CD4-positive, alpha-beta T cell treated with Interleukin-12 subunit alpha and Interleukin-12 subunit beta, for 1 hour (primary cell): ENCODE measurements at regions not wholly inside any gene's neighbourhood (a gene's known extent, or its start where the extent isn't known, plus 50 kb on each side); places are given as distances from the start of the nearest gene placed in this dataset.
"Not testable (repeated sequence)": the region's sequence is repeated elsewhere in the genome, so short reads cannot be mapped to it uniquely, and the experiment has no call there.

Experiments
- DNase-seq: peaks from one replicate; pipeline ENCODE4 v3.0.0-alpha.2; 2020

GRCh38 chr10:85408388-85408787, 958.2 kb downstream of the GRID1 start:
- no peak for DNase-seq

- DNase-seq: not testable (repeated sequence)
Observed at GRCh38 chr10:85410586-85410985, 956.0 kb downstream of the GRID1 start.

- no peak for DNase-seq
Observed at GRCh38 chr10:85413570-85413969, 953.0 kb downstream of the GRID1 start.

- no peak for DNase-seq
Observed at GRCh38 chr10:85420501-85421191, 945.9 kb downstream of the GRID1 start.

- no peak for DNase-seq
Observed at GRCh38 chr10:85421421-85421820, 945.2 kb downstream of the GRID1 start.

GRCh38 chr10:85429126-85429525, 937.5 kb downstream of the GRID1 start:
- no peak for DNase-seq

GRCh38 chr10:85430991-85431390, 935.6 kb downstream of the GRID1 start:
- DNase-seq: no peak

GRCh38 chr10:85433248-85433647, 933.3 kb downstream of the GRID1 start:
- no peak for DNase-seq

GRCh38 chr10:85444868-85445267, 921.7 kb downstream of the GRID1 start:
- DNase-seq: no peak

GRCh38 chr10:85445702-85446101, 920.9 kb downstream of the GRID1 start:
- no peak for DNase-seq

GRCh38 chr10:85446827-85447226, 919.8 kb downstream of the GRID1 start:
- no peak for DNase-seq

- DNase-seq: no peak
Observed at GRCh38 chr10:85447690-85448089, 918.9 kb downstream of the GRID1 start.

GRCh38 chr10:85448716-85449115, 917.9 kb downstream of the GRID1 start:
- no peak for DNase-seq

GRCh38 chr10:85454386-85454785, 912.2 kb downstream of the GRID1 start:
- no peak for DNase-seq

GRCh38 chr10:85457191-85457590, 909.4 kb downstream of the GRID1 start:
- DNase-seq: no peak

- no peak for DNase-seq
Observed at GRCh38 chr10:85458324-85458723, 908.3 kb downstream of the GRID1 start.

GRCh38 chr10:85459906-85460305, 906.7 kb downstream of the GRID1 start:
- no peak for DNase-seq

- DNase-seq: no peak
Observed at GRCh38 chr10:85464336-85464735, 902.3 kb downstream of the GRID1 start.

- DNase-seq: no peak
Observed at GRCh38 chr10:85477979-85478378, 888.6 kb downstream of the GRID1 start.

- no peak for DNase-seq
Observed at GRCh38 chr10:85490431-85490830, 876.2 kb downstream of the GRID1 start.

GRCh38 chr10:85491652-85492051, 874.9 kb downstream of the GRID1 start:
- DNase-seq: no peak

- DNase-seq: no peak
Observed at GRCh38 chr10:85492684-85493083, 873.9 kb downstream of the GRID1 start.

GRCh38 chr10:85493703-85494102, 872.9 kb downstream of the GRID1 start:
- no peak for DNase-seq

- DNase-seq: not testable (repeated sequence)
Observed at GRCh38 chr10:85504641-85505040, 862.0 kb downstream of the GRID1 start.

- DNase-seq: no peak
Observed at GRCh38 chr10:85508159-85508558, 858.4 kb downstream of the GRID1 start.
